H9 (cell line): ENCODE measurements at regions not wholly inside any gene's neighbourhood (a gene's known extent, or its start where the extent isn't known, plus 50 kb on each side); places are given as distances from the start of the nearest gene placed in this dataset.

ENCODE experiments used
- DNase-seq: peaks from one replicate; pipeline ENCODE4 v3.0.0-alpha.2; 2017
- H2AFZ ChIP-seq: one replicate; pipeline ENCODE4 v1.6.1; 2013; ENCODE audit warnings: mild to moderate bottlenecking, low read length, control low read depth, moderate library complexity
- H2AK5ac ChIP-seq: 2 replicates; pipeline ENCODE4 v1.6.1; 2013; ENCODE audit warnings: low read length, control low read depth, mixed read lengths; ENCODE audit not compliant: insufficient read length
- H2BK120ac ChIP-seq: one replicate; pipeline ENCODE4 v1.6.1; 2013; ENCODE audit warnings: low read depth, mild to moderate bottlenecking, low read length, control low read depth, inconsistent platforms; ENCODE audit not compliant: poor library complexity, severe bottlenecking
- H2BK12ac ChIP-seq: 2 replicates; pipeline ENCODE4 v1.6.1; 2013; ENCODE audit warnings: low read length, control low read depth, mixed read lengths, low read depth; ENCODE audit not compliant: insufficient read length
- H2BK15ac ChIP-seq: 2 replicates; pipeline ENCODE4 v1.6.1; 2013; ENCODE audit warnings: low read depth, low read length, control low read depth
- H2BK20ac ChIP-seq: one replicate; pipeline ENCODE4 v1.6.1; 2013; ENCODE audit warnings: low read depth, mild to moderate bottlenecking, low read length, control low read depth, inconsistent platforms; ENCODE audit not compliant: poor library complexity, severe bottlenecking
- H2BK5ac ChIP-seq: 2 replicates; pipeline ENCODE4 v1.6.1; 2013; ENCODE audit warnings: low read length, control low read depth, mixed read lengths; ENCODE audit not compliant: insufficient read length
- H3K14ac ChIP-seq: 2 replicates; pipeline ENCODE4 v1.6.1; 2013; ENCODE audit warnings: low read length, control low read depth; ENCODE audit not compliant: insufficient read depth
- H3K18ac ChIP-seq: 2 replicates; pipeline ENCODE4 v1.6.1; 2013; ENCODE audit warnings: low read depth, mild to moderate bottlenecking, mixed read lengths, low read length, control low read depth; ENCODE audit not compliant: insufficient read length
- H3K23ac ChIP-seq: 2 replicates; pipeline ENCODE4 v1.6.1; 2013; ENCODE audit warnings: low read length, control low read depth, mixed read lengths, low read depth; ENCODE audit not compliant: insufficient read length
- H3K23me2 ChIP-seq: 2 replicates; pipeline ENCODE4 v1.6.1; 2013; ENCODE audit warnings: low read depth, mild to moderate bottlenecking, mixed read lengths, low read length, control low read depth; ENCODE audit not compliant: insufficient read length, poor library complexity, severe bottlenecking
- H3K27ac ChIP-seq: 2 replicates; pipeline ENCODE4 v1.5.1; 2013; ENCODE audit warnings: low read length, control low read depth, mixed read lengths, low read depth; ENCODE audit not compliant: insufficient read length
- H3K27me3 ChIP-seq: 2 replicates; pipeline ENCODE4 v1.6.1; 2013; ENCODE audit warnings: low read length, control low read depth, inconsistent platforms; ENCODE audit not compliant: insufficient read depth
- H3K4ac ChIP-seq: 2 replicates; pipeline ENCODE4 v1.6.1; 2013; ENCODE audit warnings: low read depth, mild to moderate bottlenecking, control low read depth, inconsistent platforms, low read length, moderate library complexity
- H3K4me1 ChIP-seq: 2 replicates; pipeline ENCODE4 v1.6.1; 2013; ENCODE audit warnings: low read length, control low read depth, inconsistent platforms; ENCODE audit not compliant: insufficient read depth
- H3K4me2 ChIP-seq: 2 replicates; pipeline ENCODE4 v1.6.1; 2013; ENCODE audit warnings: low read length, control low read depth, mixed read lengths; ENCODE audit not compliant: insufficient read length, insufficient read depth
- H3K56ac ChIP-seq: 2 replicates; pipeline ENCODE4 v1.6.1; 2013; ENCODE audit warnings: low read depth, mild to moderate bottlenecking, mixed read lengths, low read length, control low read depth; ENCODE audit not compliant: insufficient read length
- H3K79me1 ChIP-seq: 2 replicates; pipeline ENCODE4 v1.6.1; 2013; ENCODE audit warnings: low read depth, mild to moderate bottlenecking, moderate library complexity, low read length, control low read depth, inconsistent platforms; ENCODE audit not compliant: insufficient read depth, poor library complexity, severe bottlenecking
- H3K79me2 ChIP-seq: 2 replicates; pipeline ENCODE4 v1.6.1; 2013; ENCODE audit warnings: low read length, control low read depth, inconsistent platforms; ENCODE audit not compliant: insufficient read depth
- H3K9ac ChIP-seq: 2 replicates; pipeline ENCODE4 v1.6.1; 2013; ENCODE audit warnings: low read length, control low read depth, mixed read lengths; ENCODE audit not compliant: insufficient read length; ENCODE audit errors: extremely low read depth
- H3K9me3 ChIP-seq: one replicate; pipeline ENCODE4 v1.6.1; 2013; ENCODE audit warnings: low read depth, low read length, inconsistent platforms; ENCODE audit not compliant: control insufficient read depth
- H3T11ph ChIP-seq: one replicate; pipeline ENCODE4 v1.6.1; 2013; ENCODE audit warnings: mild to moderate bottlenecking, low read length, control low read depth, inconsistent platforms
- H4K20me1 ChIP-seq: one replicate; pipeline ENCODE4 v1.6.1; 2013; ENCODE audit not compliant: control insufficient read depth, insufficient read length, insufficient read depth
- H4K5ac ChIP-seq: 2 replicates; pipeline ENCODE4 v1.6.1; 2013; ENCODE audit warnings: low read depth, mild to moderate bottlenecking, mixed read lengths, low read length, control low read depth; ENCODE audit not compliant: insufficient read length
- H4K8ac ChIP-seq: replicated peaks from 2 replicates; pipeline ENCODE4 v1.6.1; 2013; ENCODE audit warnings: low read length, control low read depth, mixed read lengths, low read depth; ENCODE audit not compliant: insufficient read length
- H4K91ac ChIP-seq: 2 replicates; pipeline ENCODE4 v1.6.1; 2013; ENCODE audit warnings: low read depth, mild to moderate bottlenecking, moderate library complexity, mixed read lengths, low read length, control low read depth; ENCODE audit not compliant: insufficient read length
- H3K27ac Mint-ChIP-seq, 3 experiments: 2 replicates in 2 of 3; 3 replicates in 1 of 3; pipeline ENCODE4 v1.8.0; 2020 to 2021; ENCODE audit warnings: mixed read lengths in 3 of 3, mild to moderate bottlenecking in 1 of 3, moderate library complexity in 1 of 3
- H3K27me3 Mint-ChIP-seq: 2 replicates; pipeline ENCODE4 v1.8.0; 2021; ENCODE audit warnings: low read depth, mild to moderate bottlenecking, moderate library complexity, mixed read lengths
- H3K36me3 Mint-ChIP-seq, 3 experiments: 2 replicates in 2 of 3; 3 replicates in 1 of 3; pipeline ENCODE4 v1.8.0; 2020 to 2021; ENCODE audit warnings: low read depth in 3 of 3, mixed read lengths in 3 of 3; ENCODE audit not compliant: insufficient read depth in 1 of 3
- H3K4me1 Mint-ChIP-seq, 2 experiments: 2 replicates each; pipeline ENCODE4 v1.8.0; 2020; ENCODE audit warnings: mixed read lengths in 2 of 2
- H3K4me3 Mint-ChIP-seq, 2 experiments: 2 replicates in 1 of 2; 3 replicates in 1 of 2; pipeline ENCODE4 v1.8.0; 2020 to 2021; ENCODE audit warnings: mild to moderate bottlenecking in 2 of 2, mixed read lengths in 2 of 2, moderate library complexity in 1 of 2
- H3K9me3 Mint-ChIP-seq, 2 experiments: 2 replicates in 1 of 2; 3 replicates in 1 of 2; pipeline ENCODE4 v1.8.0; 2020; ENCODE audit warnings: mild to moderate bottlenecking in 2 of 2, mixed read lengths in 2 of 2, moderate library complexity in 1 of 2
- CTCF ChIP-seq: fragments of 200-600 bp; sonication (generic); conservative IDR thresholded peaks from 3 replicates; pipeline ENCODE4 v1.8.0; 2021; ENCODE audit warnings: antibody characterized with exemption, mild to moderate bottlenecking
- WGBS: extraction: QIAGEN DNeasy Blood & Tissue Kit; methylation state at CpG from one replicate; pipeline ENCODE4 v1.1.7; 2013; ENCODE audit warnings: missing lambda C conversion rate, low lambda C conversion rate, mixed read lengths; ENCODE audit not compliant: insufficient read length; ENCODE audit errors: extremely low coverage; 5-methylcytosine and 5-hydroxymethylcytosine counted together

GRCh38 chr20:23142162-23143050 lies 56.3 kb upstream of the CD93 start:
- Histone ChIP-seq H3K27ac (no peak overlapping the region), H2BK20ac (no peak overlapping the region), H3K4me2 (no peak overlapping the region), H3K23ac (no peak overlapping the region), H2AFZ (no peak overlapping the region), H3K79me1 (no peaks in the 10 kb centered on the region), H4K91ac (no peak overlapping the region), H2BK120ac (no peak overlapping the region), H4K8ac (no peak overlapping the region), H2BK15ac (no peak overlapping the region), H2AK5ac (no peak overlapping the region), H3K27me3 (no peaks in the 10 kb centered on the region), H3K18ac (no peak overlapping the region), H3K23me2 (no peaks in the 10 kb centered on the region), H3K9ac (no peak overlapping the region), H4K20me1 (no peaks in the 10 kb centered on the region), H2BK5ac (no peak overlapping the region), H3K4ac (no peak overlapping the region), H3K56ac (no peak overlapping the region), H4K5ac (no peak overlapping the region), H3T11ph (no peak overlapping the region), H3K14ac (no peak overlapping the region), H2BK12ac (no peak overlapping the region), H3K9me3 (no peaks in the 10 kb centered on the region), H3K79me2 (no peaks in the 10 kb centered on the region), H3K4me1 (no peaks in the 10 kb centered on the region)
- no peak overlapping the region for H3K4me3 Mint-ChIP-seq
- H3K27ac Mint-ChIP-seq, result peak overlapping the region in 1 of 3 experiments; percentile 49; a peak in 2 of 7 replicates
- no CpG with 5 or more reads among the region's 16 CpGs for WGBS
- DNase-seq, result no peak
- H3K36me3 Mint-ChIP-seq, result peaks cover 0 to 7% (median 2%) of the 10 kb centered on the region in 3 experiments; a peak in 3 of 7 replicates
- H3K4me1 Mint-ChIP-seq, result no peaks in the 10 kb centered on the region; a peak in 1 of 4 replicates
- H3K9me3 Mint-ChIP-seq, result peaks cover 6 to 7% of the 10 kb centered on the region in 2 experiments; a peak in 4 of 5 replicates
- peaks cover 4% of the 10 kb centered on the region for H3K27me3 Mint-ChIP-seq
- TF ChIP-seq CTCF, result no peak
